BJ (cell line): ENCODE measurements at regions not wholly inside any gene's neighbourhood (a gene's known extent, or its start where the extent isn't known, plus 50 kb on each side); places are given as distances from the start of the nearest gene placed in this dataset.

Experiments used
- CTCF ChIA-PET: fragments of 350-600 bp; formaldehyde crosslinking; extraction: SDS; loops from one replicate; lab custom pipeline; 2021; ENCODE audit warnings: antibody characterized with exemption, inconsistent platforms; lab: Yijun Ruan, JAX
- POLR2A ChIA-PET: fragments of 300-600 bp; sonication (Branson Sonifier 250); formaldehyde crosslinking; extraction: SDS; loops from one replicate; lab custom pipeline; 2021; ENCODE audit warnings: antibody characterized with exemption; lab: Charles Lee
- DNase-seq: peaks from one replicate; pipeline ENCODE4 v3.0.0-alpha.2; 2011; ENCODE audit warnings: low read depth
- H3K27me3 ChIP-seq: 2 replicates; pipeline ENCODE4 v1.6.0; 2011; ENCODE audit warnings: low read length; ENCODE audit not compliant: control insufficient read depth, insufficient read depth
- H3K36me3 ChIP-seq: 2 replicates; pipeline ENCODE4 v1.5.1; 2011; ENCODE audit warnings: low read length; ENCODE audit not compliant: control insufficient read depth, insufficient read depth
- H3K4me3 ChIP-seq: 2 replicates; pipeline ENCODE4 v1.5.1; 2011; ENCODE audit warnings: low read depth, mild to moderate bottlenecking, control low read depth, low read length
- TF ChIP-seq, protein P1 (sequence below): IDR thresholded peaks from 2 replicates; pipeline ENCODE4 v1.5.1; 2011; ENCODE audit warnings: low read depth, mild to moderate bottlenecking, control low read depth, inconsistent platforms, low read length, moderate library complexity; ENCODE audit not compliant: insufficient read depth

- Histone ChIP-seq H3K27me3 (no peaks in the 10 kb centered on the region), H3K4me3 (no peak overlapping the region), H3K36me3 (no peaks in the 10 kb centered on the region)
- POLR2A ChIA-PET, result no interaction called here
- no peak for DNase-seq
- CTCF ChIA-PET, result no interaction called here
- TF ChIP-seq, protein P1, sequence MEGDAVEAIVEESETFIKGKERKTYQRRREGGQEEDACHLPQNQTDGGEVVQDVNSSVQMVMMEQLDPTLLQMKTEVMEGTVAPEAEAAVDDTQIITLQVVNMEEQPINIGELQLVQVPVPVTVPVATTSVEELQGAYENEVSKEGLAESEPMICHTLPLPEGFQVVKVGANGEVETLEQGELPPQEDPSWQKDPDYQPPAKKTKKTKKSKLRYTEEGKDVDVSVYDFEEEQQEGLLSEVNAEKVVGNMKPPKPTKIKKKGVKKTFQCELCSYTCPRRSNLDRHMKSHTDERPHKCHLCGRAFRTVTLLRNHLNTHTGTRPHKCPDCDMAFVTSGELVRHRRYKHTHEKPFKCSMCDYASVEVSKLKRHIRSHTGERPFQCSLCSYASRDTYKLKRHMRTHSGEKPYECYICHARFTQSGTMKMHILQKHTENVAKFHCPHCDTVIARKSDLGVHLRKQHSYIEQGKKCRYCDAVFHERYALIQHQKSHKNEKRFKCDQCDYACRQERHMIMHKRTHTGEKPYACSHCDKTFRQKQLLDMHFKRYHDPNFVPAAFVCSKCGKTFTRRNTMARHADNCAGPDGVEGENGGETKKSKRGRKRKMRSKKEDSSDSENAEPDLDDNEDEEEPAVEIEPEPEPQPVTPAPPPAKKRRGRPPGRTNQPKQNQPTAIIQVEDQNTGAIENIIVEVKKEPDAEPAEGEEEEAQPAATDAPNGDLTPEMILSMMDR, result no peak
These were observed 1151.1 kb downstream of the GATA3 start for GRCh38 chr10:9205558-9205957.

- Histone ChIP-seq H3K4me3 (no peak overlapping the region), H3K36me3 (no peaks in the 10 kb centered on the region), H3K27me3 (no peaks in the 10 kb centered on the region)
- ChIA-PET CTCF (interaction anchor here (0.7 to 2.6 kb wide), 16 partner anchors 8 to 1522 kb away, joined by 3 to 10 read pairs (median 4); no protein-coding TSS in a partner anchor), POLR2A (no interaction called here)
- TF ChIP-seq, protein P1, result peak; percentile 90
- no peak for DNase-seq
These were observed 1154.8 kb downstream of the GATA3 start for GRCh38 chr10:9209105-9209798.

DNA sequence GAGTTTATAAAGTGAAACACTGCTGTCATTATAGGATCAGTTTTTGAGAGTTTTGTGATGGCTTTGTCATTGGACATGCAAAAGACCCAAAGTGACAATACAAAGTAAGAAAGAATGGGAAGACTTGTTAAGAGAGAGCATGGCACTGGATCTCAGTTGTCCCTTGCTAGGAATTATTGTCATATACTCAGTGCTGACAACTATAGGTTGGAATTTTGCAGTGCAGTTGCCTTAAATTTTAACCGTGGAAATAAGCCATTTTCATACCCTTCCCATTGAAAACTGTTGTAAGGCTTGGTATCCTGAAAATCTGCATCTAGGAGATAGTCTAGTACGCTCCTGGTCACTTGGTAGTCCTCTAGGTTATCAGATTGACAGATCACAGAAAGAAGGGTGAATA is 1156.7 kb downstream of the GATA3 start:
- ChIA-PET CTCF (no interaction called here), POLR2A (no interaction called here)
- no peaks in the 10 kb centered on the region for H3K36me3 ChIP-seq
- no peak for DNase-seq
- H3K4me3 ChIP-seq, result no peak overlapping the region
- no peaks in the 10 kb centered on the region for H3K27me3 ChIP-seq
- TF ChIP-seq, protein P1, result peak; percentile 52

DNA sequence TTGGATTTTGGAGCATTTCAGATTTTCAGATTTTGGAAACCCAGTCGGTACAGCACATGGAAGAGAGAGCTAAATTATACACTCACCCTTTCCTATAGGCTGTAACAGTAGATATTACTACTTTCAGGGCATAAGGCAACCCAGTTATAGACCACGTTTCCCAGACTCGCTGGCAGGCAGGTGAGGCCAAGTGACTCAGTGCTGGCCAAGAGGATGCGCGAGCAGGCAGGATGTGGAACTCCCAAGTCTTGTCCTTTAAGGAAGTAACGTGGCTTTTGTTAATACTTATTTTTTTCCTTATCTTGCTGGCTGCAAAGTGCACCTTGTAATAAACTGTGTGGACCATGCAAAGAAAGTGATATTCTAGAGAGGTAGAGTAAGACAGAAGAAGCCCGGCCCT is 1160.1 kb downstream of the GATA3 start:
- ChIA-PET POLR2A (no interaction called here), CTCF (interaction anchor here (0.7 to 2.8 kb wide), 2 partner anchors 14 to 1161 kb away, joined by 3 to 8 read pairs; no protein-coding TSS in a partner anchor)
- no peaks in the 10 kb centered on the region for H3K27me3 ChIP-seq
- H3K36me3 ChIP-seq, result no peaks in the 10 kb centered on the region
- TF ChIP-seq, protein P1, result no peak
- no peak for DNase-seq
- H3K4me3 ChIP-seq, result no peak overlapping the region

- DNase-seq, result no peak
- H3K4me3 ChIP-seq, result no peak overlapping the region
- POLR2A ChIA-PET, result no interaction called here
- TF ChIP-seq, protein P1, result no peak
- H3K36me3 ChIP-seq, result no peaks in the 10 kb centered on the region
- H3K27me3 ChIP-seq, result no peaks in the 10 kb centered on the region
- CTCF ChIA-PET, result interaction anchor here (2.8 kb wide), 1 partner anchor 13 kb away, joined by 8 read pairs; no protein-coding TSS in a partner anchor
These were observed 1160.6 kb downstream of the GATA3 start for GRCh38 chr10:9215121-9215520.
